ENCODE measurements at regions not wholly inside any gene's neighbourhood (a gene's known extent, or its start where the extent isn't known, plus 50 kb on each side); places are given as distances from the start of the nearest gene placed in this dataset.

GRCh38 chr14:87566991-87567390, 426.0 kb downstream of the GALC start:
- SMC1A ChIA-PET (ENCODE audit: uncharacterized antibody, unreplicated experiment): no interaction called here
- no peaks in the 10 kb centered on the region for H3K27me3 ChIP-seq (replicated peaks in 1 of 2; ENCODE audit: control insufficient read depth in 2 of 2, insufficient read depth in 2 of 2, low read length in 1 of 2)
- TF ChIP-seq ZBTB11 (CRISPR knock-in tag; IDR thresholded peaks at IDR 0.05) (no peak), BCL3 (IDR thresholded peaks at IDR 0.05; ENCODE audit: borderline replicate concordance, insufficient read depth, low read depth, low read length, poor library complexity, severe bottlenecking) (no peak), E2F8 (IDR thresholded peaks at IDR 0.05; ENCODE audit: low read depth, partially characterized antibody) (no peak), SP1 (IDR thresholded peaks at IDR 0.05; ENCODE audit: low read depth, low read length) (no peak), TBL1XR1 (IDR thresholded peaks at IDR 0.05; ENCODE audit: low read depth, low read length) (no peak), CHD4 (IDR thresholded peaks at IDR 0.05) (no peak), MYB (IDR thresholded peaks at IDR 0.05; ENCODE audit: borderline replicate concordance, low read depth, low read length) (no peak), PAX8 (IDR thresholded peaks at IDR 0.05) (no peak), FOS (IDR thresholded peaks at IDR 0.05; ENCODE audit: borderline replicate concordance, extremely low read depth, insufficient read length) (no peak), MTA2 (IDR thresholded peaks at IDR 0.05; ENCODE audit: low read depth) (no peak), PAX5 (IDR thresholded peaks at IDR 0.05; ENCODE audit: borderline replicate concordance, low read depth, low read length) (no peak)
- DNase-seq (ENCODE audit: low read depth, low spot score) (no peak), FAIRE-seq (no peak), ATAC-seq (no peak)
- H3K4me1 ChIP-seq (ENCODE audit: control insufficient read depth, insufficient read depth, low read length): no peaks in the 10 kb centered on the region
- no peaks in the 10 kb centered on the region; the same call in 2 of the 3 replicates for H3K9me3 ChIP-seq (replicated peaks; ENCODE audit: control insufficient read depth, insufficient read depth, low read length)
- intact Hi-C loops (cut with micrococcal nuclease; ENCODE audit: unreplicated experiment) (no loop called here), in situ Hi-C loops (cut with MboI) (no loop called here)
- H3K27ac ChIP-seq (ENCODE audit: control insufficient read depth, insufficient read depth): no peak overlapping the region
- no peak overlapping the region for H3K4me3 ChIP-seq
- H3K79me2 ChIP-seq (ENCODE audit: control insufficient read depth, insufficient read depth, low read length): no peaks in the 10 kb centered on the region
- POLR2A ChIA-PET: no interaction called here
- no peak overlapping the region for H2AFZ ChIP-seq (ENCODE audit: control insufficient read depth, low read depth, low read length)
- RAD21 ChIA-PET (ENCODE audit: unreplicated experiment): no interaction called here
- CTCF ChIA-PET: interaction anchor here (0.7 to 1.2 kb wide), 2 partner anchors 50 to 194 kb away, joined by 3 read pairs; no protein-coding TSS in a partner anchor
- H3K4me2 ChIP-seq (ENCODE audit: control insufficient read depth, insufficient read depth): no peak overlapping the region
- H4K20me1 ChIP-seq (ENCODE audit: control insufficient read depth, insufficient read depth): no peaks in the 10 kb centered on the region
- no peak overlapping the region for H3K9ac ChIP-seq (ENCODE audit: control insufficient read depth, insufficient read depth, low read length)
- WGBS (ENCODE audit: insufficient coverage, insufficient replicate concordance, low lambda C conversion rate, missing lambda C conversion rate): 3% methylated on average over 2 of the region's 2 CpGs
- no TSS peak for BruUV-seq (replicated peaks)
- H3K36me3 ChIP-seq (ENCODE audit: control insufficient read depth in 2 of 2, insufficient read depth in 2 of 2, low read length in 1 of 2): no peaks in the 10 kb centered on the region
